ENCODE measurements at regions not wholly inside any gene's neighbourhood (a gene's known extent, or its start where the extent isn't known, plus 50 kb on each side); places are given as distances from the start of the nearest gene placed in this dataset.

- TF ChIP-seq SMC3 (IDR thresholded peaks at IDR 0.05; ENCODE audit: low read depth, low read length) (no peak), RAD21 (IDR thresholded peaks at IDR 0.05; ENCODE audit: low read length) (no peak), CEBPB (IDR thresholded peaks at IDR 0.05; ENCODE audit: low read depth, low read length) (no peak), RFX5 (IDR thresholded peaks at IDR 0.05; ENCODE audit: low read depth, low read length) (no peak), FOS (IDR thresholded peaks at IDR 0.05; ENCODE audit: low read depth, low read length) (no peak), CTCF (conservative IDR thresholded peaks at IDR 0.05; ENCODE audit: low read depth, low read length) (no peak), POLR2A (IDR thresholded peaks at IDR 0.05; ENCODE audit: low read depth, low read length) (no peak), MAFK (IDR thresholded peaks at IDR 0.05; ENCODE audit: low read depth, low read length) (no peak), RCOR1 (IDR thresholded peaks at IDR 0.05; ENCODE audit: insufficient replicate concordance, low read length) (no peak), BHLHE40 (IDR thresholded peaks at IDR 0.05; ENCODE audit: low read depth, low read length) (no peak), MXI1 (IDR thresholded peaks at IDR 0.05; ENCODE audit: borderline replicate concordance, low read depth, low read length) (no peak), CHD1 (IDR thresholded peaks at IDR 0.05; ENCODE audit: low read depth, low read length) (no peak)
- TF ChIP-seq, protein P1, sequence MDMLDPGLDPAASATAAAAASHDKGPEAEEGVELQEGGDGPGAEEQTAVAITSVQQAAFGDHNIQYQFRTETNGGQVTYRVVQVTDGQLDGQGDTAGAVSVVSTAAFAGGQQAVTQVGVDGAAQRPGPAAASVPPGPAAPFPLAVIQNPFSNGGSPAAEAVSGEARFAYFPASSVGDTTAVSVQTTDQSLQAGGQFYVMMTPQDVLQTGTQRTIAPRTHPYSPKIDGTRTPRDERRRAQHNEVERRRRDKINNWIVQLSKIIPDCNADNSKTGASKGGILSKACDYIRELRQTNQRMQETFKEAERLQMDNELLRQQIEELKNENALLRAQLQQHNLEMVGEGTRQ (IDR thresholded peaks at IDR 0.05; ENCODE audit: low read depth, low read length): no peak
These were observed 179.3 kb downstream of the ARHGAP12 start for GRCh38 chr10:31749301-31749700.
